ENCODE measurements at regions not wholly inside any gene's neighbourhood (a gene's known extent, or its start where the extent isn't known, plus 50 kb on each side); places are given as distances from the start of the nearest gene placed in this dataset.

DNA sequence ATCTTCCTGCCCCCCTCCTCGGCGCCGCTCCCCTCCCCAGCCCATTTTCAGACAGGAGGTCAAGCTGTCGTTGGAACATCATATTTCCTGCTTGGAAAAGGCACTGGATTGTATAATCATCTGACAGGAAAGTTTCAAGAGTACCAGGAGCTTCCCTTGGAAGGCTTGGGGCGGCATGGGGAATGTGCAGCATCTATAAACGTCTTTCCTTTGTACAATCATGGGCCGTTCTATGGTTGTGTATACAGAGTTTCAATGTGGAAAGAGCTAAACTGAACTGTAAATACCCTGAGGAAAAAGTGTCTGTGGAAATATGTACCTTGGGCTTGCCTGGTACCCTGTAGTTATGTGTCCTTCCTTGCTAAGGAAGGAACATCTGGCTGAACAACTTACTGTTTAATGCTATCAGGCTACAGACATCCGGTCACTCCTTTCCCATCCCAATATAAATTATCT lies 368.1 kb upstream of the ADGRL2 start (continued):
- TF ChIP-seq ZNF609 (CRISPR knock-in tag; IDR thresholded peaks at IDR 0.05; ENCODE audit: borderline replicate concordance) = no peak

DNA sequence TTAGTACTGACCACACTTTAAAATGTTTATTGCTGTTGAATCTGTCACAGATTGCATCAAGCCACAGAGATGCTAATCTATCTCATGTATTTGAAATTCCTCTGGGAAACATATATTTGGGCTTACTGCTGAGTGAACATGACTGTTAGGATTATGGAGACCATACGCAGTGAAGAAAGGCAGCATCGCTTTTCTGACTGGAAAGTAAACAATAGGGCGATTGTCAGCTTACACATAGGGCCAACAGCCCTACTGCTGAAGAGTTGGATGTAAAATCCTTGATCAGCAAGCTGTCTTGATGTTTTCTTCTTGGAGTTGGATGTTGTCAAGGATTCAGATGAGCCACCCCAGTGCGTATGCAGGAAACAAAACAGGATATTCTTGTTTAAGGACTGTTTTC lies 368.7 kb upstream of the ADGRL2 start:
- FAIRE-seq (no peak), DNase-seq (ENCODE audit: low spot score) (no peak), ATAC-seq (no peak)
- no peaks in the 10 kb centered on the region for H3K27me3 ChIP-seq (ENCODE audit: control insufficient read depth in 1 of 2, insufficient read depth in 2 of 2, low read length in 2 of 2)
- no peaks in the 10 kb centered on the region for H4K20me1 ChIP-seq (ENCODE audit: insufficient read depth, low read length)
- H2AFZ ChIP-seq (ENCODE audit: low read length) = no peak overlapping the region
- no peak for TF ChIP-seq ZBTB43 (CRISPR knock-in tag; conservative IDR thresholded peaks at IDR 0.05)
- TF ChIP-seq GMEB2 (CRISPR knock-in tag; IDR thresholded peaks at IDR 0.05; ENCODE audit: low read depth) = no peak
- TF ChIP-seq NKX3-1 (CRISPR knock-in tag; IDR thresholded peaks at IDR 0.05) = no peak
- peaks cover 26% of the 10 kb centered on the region; the same call in 1 of the 2 replicates for H3K9me3 ChIP-seq (ENCODE audit: low read length)
- no peaks in the 10 kb centered on the region for H3K4me1 ChIP-seq (ENCODE audit: insufficient read depth, low read length)
- H3K9ac ChIP-seq (ENCODE audit: insufficient read depth, low read depth, low read length) = no peak overlapping the region
- 2% methylated on average over 4 of the region's 4 CpGs for WGBS (ENCODE audit: low lambda C conversion rate)
- BruUV-seq (replicated peaks) = no TSS peak
- in situ Hi-C loops (cut with HindIII; ENCODE audit: extremely low pct_ligation_motif_present, low pct_unique_long_range_greater_than_20kb) = no loop called here
- no peaks in the 10 kb centered on the region for H3K36me3 ChIP-seq (replicated peaks in 1 of 2; ENCODE audit: control insufficient read depth in 1 of 2, insufficient read depth in 2 of 2, low read length in 2 of 2)
- intact Hi-C loops (cut with micrococcal nuclease; ENCODE audit: unreplicated experiment) = no loop called here
- H3K4me3 ChIP-seq (replicated peaks in 1 of 3; ENCODE audit: insufficient read depth in 1 of 3, low read depth in 2 of 3, low read length in 3 of 3) = no peak overlapping the region
- CTCF ChIA-PET (ENCODE audit: low intra/inter-chr PET ratio, low total read pairs) = no interaction called here
- H3K79me2 ChIP-seq (ENCODE audit: insufficient read depth, low read length) = no peaks in the 10 kb centered on the region
- H3K27ac ChIP-seq (ENCODE audit: extremely low read length, insufficient read depth, low read length) = no peak overlapping the region
- POLR2A ChIA-PET = no interaction called here
- H3K4me2 ChIP-seq (ENCODE audit: low read depth, low read length) = no peak overlapping the region

Measured in HepG2 (cell line).